K562 (cell line): ENCODE measurements at regions not wholly inside any gene's neighbourhood (a gene's known extent, or its start where the extent isn't known, plus 50 kb on each side); places are given as distances from the start of the nearest gene placed in this dataset.

Experiments
- ATAC-seq: fragments of 200-7000 bp; cut with Tn5 transposase; 3 replicates; pipeline ENCODE4 v1.9.1; 2020; ENCODE audit warnings: moderate library complexity
- BruUV-seq: library from RNA; stranded (reverse); fragments of 400-500 nt; replicated peaks from 2 replicates; lab custom pipeline; 2021; lab: Mats Ljungman, UMichigan
- CTCF ChIA-PET: fragments of 300-600 bp; formaldehyde crosslinking; extraction: SDS; loops from one replicate; lab custom pipeline; 2021; ENCODE audit warnings: low intra/inter-chr PET ratio; lab: Yijun Ruan, JAX
- POLR2A ChIA-PET: fragments of 300-600, 350-650 bp; sonication (Branson Sonifier 250); formaldehyde crosslinking; extraction: SDS; loops from one replicate; lab custom pipeline; 2021; ENCODE audit warnings: antibody characterized with exemption, inconsistent platforms; lab: Yijun Ruan, JAX
- DNase-seq, 4 experiments: peaks; one replicate each; pipeline versions ENCODE4 v3.0.0 to v3.0.0-alpha.2; 2011 to 2018; ENCODE audit warnings: low spot score in 3 of 4, mixed read lengths in 3 of 4; ENCODE audit errors: extremely low read depth in 1 of 4
- FAIRE-seq: peaks from 2 replicates; lab custom pipeline; 2011; peaks lifted over from hg19 to GRCh38; lab: Jason Lieb, UNC
- H2AFZ ChIP-seq: 2 replicates; pipeline ENCODE4 v1.6.0; 2011; ENCODE audit warnings: low read depth, low read length, control low read depth, inconsistent platforms
- H3K27ac ChIP-seq: fragments of 200-600 bp; 3 replicates; pipeline ENCODE4 v1.8.0; 2011; ENCODE audit warnings: low read depth, mild to moderate bottlenecking, control low read depth, inconsistent platforms, low read length, moderate library complexity, mixed read lengths; ENCODE audit errors: extremely low read depth
- H3K27me3 ChIP-seq, 2 experiments: fragments of 300-600 bp in 1 of 2; 2 replicates in 1 of 2; 3 replicates in 1 of 2; pipeline versions ENCODE4 v1.6.0 to v1.8.0; 2011; ENCODE audit warnings: inconsistent platforms in 2 of 2, low read length in 2 of 2, mild to moderate bottlenecking in 1 of 2, mixed read lengths in 1 of 2, moderate library complexity in 1 of 2; ENCODE audit not compliant: control insufficient read depth in 2 of 2, insufficient read depth in 2 of 2
- H3K36me3 ChIP-seq: fragments of 300-600 bp; 3 replicates; pipeline ENCODE4 v1.8.0; 2011; ENCODE audit warnings: mild to moderate bottlenecking, low read length, inconsistent platforms; ENCODE audit not compliant: control insufficient read depth, insufficient read depth
- H3K4me1 ChIP-seq, 2 experiments: fragments of 200-600 bp in 1 of 2; replicated peaks in 1 of 2; 2 replicates in 1 of 2; 3 replicates in 1 of 2; pipeline versions ENCODE4 v1.5.1 to v1.8.0; 2011; ENCODE audit warnings: inconsistent platforms in 2 of 2, low read length in 2 of 2, mild to moderate bottlenecking in 1 of 2, mixed read lengths in 1 of 2, moderate library complexity in 1 of 2; ENCODE audit not compliant: control insufficient read depth in 2 of 2, insufficient read depth in 2 of 2
- H3K4me2 ChIP-seq: 2 replicates; pipeline ENCODE4 v1.6.1; 2011; ENCODE audit warnings: low read length, control low read depth, inconsistent platforms, mixed read lengths; ENCODE audit not compliant: insufficient read depth
- H3K4me3 ChIP-seq: fragments of 200-600 bp; sonication (generic), shearing (Covaris generic); 2 replicates; pipeline ENCODE4 v1.5.1; 2016; ENCODE audit warnings: control low read depth, inconsistent platforms
- H3K79me2 ChIP-seq: fragments of 200-600 bp; 3 replicates; pipeline ENCODE4 v1.8.0; 2011; ENCODE audit warnings: low read length, inconsistent platforms; ENCODE audit not compliant: control insufficient read depth, insufficient read depth
- H3K9ac ChIP-seq, 2 experiments: 2 replicates each; pipeline versions ENCODE4 v1.6.0 to v1.6.1; 2011; ENCODE audit warnings: low read depth in 2 of 2, low read length in 2 of 2, control low read depth in 1 of 2, inconsistent platforms in 1 of 2, mild to moderate bottlenecking in 1 of 2, mixed read lengths in 1 of 2; ENCODE audit not compliant: insufficient read depth in 1 of 2
- H3K9me1 ChIP-seq: one replicate; pipeline ENCODE4 v1.6.0; 2011; ENCODE audit warnings: inconsistent platforms, mild to moderate bottlenecking, low read length, moderate library complexity; ENCODE audit not compliant: control insufficient read depth, insufficient read depth
- H3K9me3 ChIP-seq: replicated peaks from 2 replicates; pipeline ENCODE4 v1.5.1; 2011; ENCODE audit warnings: low read depth, low read length, inconsistent platforms; ENCODE audit not compliant: control insufficient read depth, insufficient read depth
- H4K20me1 ChIP-seq: replicated peaks from 2 replicates; pipeline ENCODE4 v1.6.1; 2011; ENCODE audit warnings: low read length, inconsistent platforms, mixed read lengths; ENCODE audit not compliant: control insufficient read depth, insufficient read depth
- BRD9 ChIP-seq: fragments of 450-650 bp; IDR thresholded peaks from 2 replicates; pipeline ENCODE4 v1.6.1; 2018; ENCODE audit warnings: low read depth; ENCODE audit not compliant: partially characterized antibody
- CBFA2T2 ChIP-seq: fragments of 450-650 bp; conservative IDR thresholded peaks from 2 replicates; pipeline ENCODE4 v1.6.1; 2017; ENCODE audit warnings: mild to moderate bottlenecking
- CEBPB ChIP-seq: fragments of 450-650 bp; IDR thresholded peaks from 2 replicates; pipeline ENCODE4 v1.6.1; 2016; ENCODE audit warnings: missing genetic modification characterization, missing compliant biosample characterization
- CHD4 ChIP-seq: fragments of 200-600 bp; sonication (generic); IDR thresholded peaks from 3 replicates; pipeline ENCODE4 v1.6.1; 2012; ENCODE audit warnings: low read depth, mild to moderate bottlenecking, mixed read lengths, low read length, inconsistent platforms; ENCODE audit not compliant: insufficient read depth, insufficient replicate concordance, poor library complexity, severe bottlenecking
- ESRRB ChIP-seq: fragments of 250-450 bp; sonication (Bioruptor Pico); IDR thresholded peaks from 2 replicates; pipeline ENCODE4 v1.5.0; 2020; ENCODE audit warnings: mild to moderate bottlenecking, moderate library complexity, borderline replicate concordance
- LCOR ChIP-seq: sonication (generic); formaldehyde crosslinking; IDR thresholded peaks from 2 replicates; pipeline ENCODE4 v1.8.0; 2022; ENCODE audit warnings: mild to moderate bottlenecking, missing genetic modification reagents
- PHF21A ChIP-seq: fragments of 450-650 bp; IDR thresholded peaks from 2 replicates; pipeline ENCODE4 v1.6.1; 2017; ENCODE audit warnings: low read depth, borderline replicate concordance
- SAFB ChIP-seq: fragments of 200-400 bp; formaldehyde crosslinking; IDR thresholded peaks from 2 replicates; pipeline ENCODE4 v1.6.1; 2017; ENCODE audit warnings: low read depth, low read length, borderline replicate concordance
- SREBF2 ChIP-seq: sonication (generic); formaldehyde crosslinking; IDR thresholded peaks from 2 replicates; pipeline ENCODE4 v1.4.0; 2020; ENCODE audit warnings: mild to moderate bottlenecking, missing genetic modification reagents
- STAG1 ChIP-seq: sonication (generic); formaldehyde crosslinking; IDR thresholded peaks from 2 replicates; pipeline ENCODE4 v1.5.0; 2020; ENCODE audit warnings: missing genetic modification reagents, borderline replicate concordance
- TCF7L2 ChIP-seq: fragments of 150-350 bp; IDR thresholded peaks from 2 replicates; pipeline ENCODE4 v1.6.1; 2016; ENCODE audit warnings: low read depth, mild to moderate bottlenecking, low read length, moderate library complexity
- TRIM24 ChIP-seq, 2 experiments: fragments of 450-650 bp; IDR thresholded peaks; 2 replicates each; pipeline ENCODE4 v1.6.1; 2016
- U2AF1 ChIP-seq: fragments of 200-400 bp; formaldehyde crosslinking; optimal IDR thresholded peaks from 2 replicates; pipeline ENCODE3; 2017; ENCODE audit warnings: mild to moderate bottlenecking, low read depth, low read length, moderate library complexity
- ZNF124 ChIP-seq: sonication (generic); formaldehyde crosslinking; IDR thresholded peaks from 2 replicates; pipeline ENCODE4 v1.8.1; 2022; ENCODE audit warnings: missing genetic modification reagents
- ZNF184 ChIP-seq: sonication (generic); formaldehyde crosslinking; IDR thresholded peaks from 2 replicates; pipeline ENCODE4 v1.5.0; 2020; ENCODE audit warnings: missing genetic modification reagents
- ZNF23 ChIP-seq: fragments of 250-450 bp; sonication (Bioruptor Pico); IDR thresholded peaks from 2 replicates; pipeline ENCODE4 v1.4.0; 2020; ENCODE audit warnings: mild to moderate bottlenecking
- ZNF263 ChIP-seq: sonication (generic); formaldehyde crosslinking; IDR thresholded peaks from 2 replicates; pipeline ENCODE4 v1.8.0; 2022; ENCODE audit warnings: mild to moderate bottlenecking, missing genetic modification reagents, borderline replicate concordance
- WGBS: fragments of 100-300 bp; shearing (Covaris generic); methylation state at CpG from one replicate; pipeline ENCODE4 v1.1.6; 2016; ENCODE audit warnings: low coverage, mixed read lengths; ENCODE audit not compliant: insufficient coverage; ENCODE audit errors: missing lambda C conversion rate; 5-methylcytosine and 5-hydroxymethylcytosine counted together
- in situ Hi-C: fragments of 300-500 bp; cut with MboI; formaldehyde crosslinking; loops from 4 replicates; pipeline ENCODE4 v1.15.0; 2018; ENCODE audit warnings: inconsistent platforms, mixed read lengths
- intact Hi-C: fragments of 100-400 bp; cut with micrococcal nuclease; formaldehyde crosslinking; loops from 2 replicates; pipeline ENCODE4 v1.14.2; 2022
- TF ChIP-seq, protein P1 (sequence below): fragments of 250-450 bp; sonication (Bioruptor Pico); IDR thresholded peaks from 2 replicates; pipeline ENCODE4 v1.5.0; 2021
- TF ChIP-seq, protein P2 (sequence below): IDR thresholded peaks from 2 replicates; pipeline ENCODE4 v1.6.1; 2011; ENCODE audit not compliant: insufficient read length; ENCODE audit errors: extremely low read depth
- TF ChIP-seq, protein P3 (sequence below): sonication (generic); formaldehyde crosslinking; IDR thresholded peaks from 2 replicates; pipeline ENCODE4 v1.8.1; 2023; ENCODE audit warnings: mild to moderate bottlenecking, missing genetic modification reagents

GRCh38 chr4:42237451-42237850 lies 85.0 kb upstream of the BEND4 start:
- H3K9me1 ChIP-seq, result no peaks in the 10 kb centered on the region
- in situ Hi-C loops, result no loop called here
- no peaks in the 10 kb centered on the region for H3K4me1 ChIP-seq
- H4K20me1 ChIP-seq, result peaks cover 3% of the 10 kb centered on the region; the same call in 1 of the 2 replicates
- H3K79me2 ChIP-seq, result no peaks in the 10 kb centered on the region
- ATAC-seq (no peak), DNase-seq (no peak), FAIRE-seq (no peak)
- ChIA-PET POLR2A (no interaction called here), CTCF (no interaction called here)
- BruUV-seq, result no TSS peak
- H3K9me3 ChIP-seq, result no peaks in the 10 kb centered on the region
- TF ChIP-seq, protein P1, sequence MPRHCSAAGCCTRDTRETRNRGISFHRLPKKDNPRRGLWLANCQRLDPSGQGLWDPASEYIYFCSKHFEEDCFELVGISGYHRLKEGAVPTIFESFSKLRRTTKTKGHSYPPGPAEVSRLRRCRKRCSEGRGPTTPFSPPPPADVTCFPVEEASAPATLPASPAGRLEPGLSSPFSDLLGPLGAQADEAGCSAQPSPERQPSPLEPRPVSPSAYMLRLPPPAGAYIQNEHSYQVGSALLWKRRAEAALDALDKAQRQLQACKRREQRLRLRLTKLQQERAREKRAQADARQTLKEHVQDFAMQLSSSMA, result no peak
- TF ChIP-seq CHD4 (no peak), U2AF1 (no peak), PHF21A (no peak), SREBF2 (CRISPR knock-in tag) (no peak), ZNF124 (CRISPR knock-in tag) (no peak), CBFA2T2 (no peak), ZNF184 (CRISPR knock-in tag) (no peak), TRIM24 (IDR thresholded peaks at IDR 0.05) (no peak), TCF7L2 (no peak), STAG1 (CRISPR knock-in tag) (no peak), SAFB (no peak), ESRRB (CRISPR knock-in tag) (no peak), CEBPB (no peak), ZNF23 (CRISPR knock-in tag) (no peak), ZNF263 (no peak), LCOR (CRISPR knock-in tag) (no peak), BRD9 (no peak)
- TF ChIP-seq, protein P2, sequence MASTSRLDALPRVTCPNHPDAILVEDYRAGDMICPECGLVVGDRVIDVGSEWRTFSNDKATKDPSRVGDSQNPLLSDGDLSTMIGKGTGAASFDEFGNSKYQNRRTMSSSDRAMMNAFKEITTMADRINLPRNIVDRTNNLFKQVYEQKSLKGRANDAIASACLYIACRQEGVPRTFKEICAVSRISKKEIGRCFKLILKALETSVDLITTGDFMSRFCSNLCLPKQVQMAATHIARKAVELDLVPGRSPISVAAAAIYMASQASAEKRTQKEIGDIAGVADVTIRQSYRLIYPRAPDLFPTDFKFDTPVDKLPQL, result no peak
- TF ChIP-seq, protein P3, sequence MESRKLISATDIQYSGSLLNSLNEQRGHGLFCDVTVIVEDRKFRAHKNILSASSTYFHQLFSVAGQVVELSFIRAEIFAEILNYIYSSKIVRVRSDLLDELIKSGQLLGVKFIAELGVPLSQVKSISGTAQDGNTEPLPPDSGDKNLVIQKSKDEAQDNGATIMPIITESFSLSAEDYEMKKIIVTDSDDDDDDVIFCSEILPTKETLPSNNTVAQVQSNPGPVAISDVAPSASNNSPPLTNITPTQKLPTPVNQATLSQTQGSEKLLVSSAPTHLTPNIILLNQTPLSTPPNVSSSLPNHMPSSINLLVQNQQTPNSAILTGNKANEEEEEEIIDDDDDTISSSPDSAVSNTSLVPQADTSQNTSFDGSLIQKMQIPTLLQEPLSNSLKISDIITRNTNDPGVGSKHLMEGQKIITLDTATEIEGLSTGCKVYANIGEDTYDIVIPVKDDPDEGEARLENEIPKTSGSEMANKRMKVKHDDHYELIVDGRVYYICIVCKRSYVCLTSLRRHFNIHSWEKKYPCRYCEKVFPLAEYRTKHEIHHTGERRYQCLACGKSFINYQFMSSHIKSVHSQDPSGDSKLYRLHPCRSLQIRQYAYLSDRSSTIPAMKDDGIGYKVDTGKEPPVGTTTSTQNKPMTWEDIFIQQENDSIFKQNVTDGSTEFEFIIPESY, result no peak
- no peak overlapping the region for H3K4me2 ChIP-seq
- no peak overlapping the region for H3K27ac ChIP-seq
- H3K9ac ChIP-seq, result no peak overlapping the region
- H3K36me3 ChIP-seq, result no peaks in the 10 kb centered on the region
- no peak overlapping the region for H2AFZ ChIP-seq
- peaks cover 2 to 6% of the 10 kb centered on the region in 2 experiments; a peak in 2 of 5 replicates for H3K27me3 ChIP-seq
- no peak overlapping the region for H3K4me3 ChIP-seq
- intact Hi-C loops, result no loop called here
- WGBS, result 2% methylated on average over 6 of the region's 6 CpGs
